ENCODE measurements at regions not wholly inside any gene's neighbourhood (a gene's known extent, or its start where the extent isn't known, plus 50 kb on each side); places are given as distances from the start of the nearest gene placed in this dataset.

DNA sequence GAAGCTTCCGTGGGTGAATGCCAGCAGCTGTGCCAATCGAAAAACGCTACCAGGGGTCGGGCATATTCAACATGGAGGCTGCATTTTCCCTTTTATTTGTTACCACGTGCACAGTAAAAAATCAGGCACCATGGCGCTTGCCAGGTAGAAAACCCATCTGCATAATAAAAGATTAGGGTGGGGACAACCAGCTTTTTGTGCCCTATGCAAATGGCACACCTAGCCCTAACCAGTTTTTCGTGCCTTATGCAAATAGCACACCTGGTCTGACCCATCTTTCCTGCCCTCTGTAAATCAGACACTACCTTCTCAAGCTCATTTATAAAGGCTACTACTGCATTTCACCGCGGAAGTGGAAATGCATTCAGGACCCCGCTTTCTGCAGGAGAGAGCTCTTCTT is 62.1 kb upstream of the FREM2 start:
- no peak overlapping the region for H3K4me3 ChIP-seq
- H3K9me3 ChIP-seq = no peaks in the 10 kb centered on the region
- no peaks in the 10 kb centered on the region for H3K4me1 ChIP-seq
- ATAC-seq (ENCODE audit: low FRiP score in 2 of 2) (no peak), DNase-seq (no peak)
- no peaks in the 10 kb centered on the region for H3K27me3 ChIP-seq
- no peak overlapping the region for H3K27ac ChIP-seq
- H3K36me3 ChIP-seq = no peaks in the 10 kb centered on the region
- 57 to 60% methylated on average over 10 of the region's 10 CpGs for WGBS, 2 donors
- TF ChIP-seq, protein P1, sequence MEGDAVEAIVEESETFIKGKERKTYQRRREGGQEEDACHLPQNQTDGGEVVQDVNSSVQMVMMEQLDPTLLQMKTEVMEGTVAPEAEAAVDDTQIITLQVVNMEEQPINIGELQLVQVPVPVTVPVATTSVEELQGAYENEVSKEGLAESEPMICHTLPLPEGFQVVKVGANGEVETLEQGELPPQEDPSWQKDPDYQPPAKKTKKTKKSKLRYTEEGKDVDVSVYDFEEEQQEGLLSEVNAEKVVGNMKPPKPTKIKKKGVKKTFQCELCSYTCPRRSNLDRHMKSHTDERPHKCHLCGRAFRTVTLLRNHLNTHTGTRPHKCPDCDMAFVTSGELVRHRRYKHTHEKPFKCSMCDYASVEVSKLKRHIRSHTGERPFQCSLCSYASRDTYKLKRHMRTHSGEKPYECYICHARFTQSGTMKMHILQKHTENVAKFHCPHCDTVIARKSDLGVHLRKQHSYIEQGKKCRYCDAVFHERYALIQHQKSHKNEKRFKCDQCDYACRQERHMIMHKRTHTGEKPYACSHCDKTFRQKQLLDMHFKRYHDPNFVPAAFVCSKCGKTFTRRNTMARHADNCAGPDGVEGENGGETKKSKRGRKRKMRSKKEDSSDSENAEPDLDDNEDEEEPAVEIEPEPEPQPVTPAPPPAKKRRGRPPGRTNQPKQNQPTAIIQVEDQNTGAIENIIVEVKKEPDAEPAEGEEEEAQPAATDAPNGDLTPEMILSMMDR (IDR thresholded peaks at IDR 0.05) = no peak
- TF ChIP-seq EP300 (IDR thresholded peaks at IDR 0.05) (no peak), POLR2A (IDR thresholded peaks at IDR 0.05) (no peak)

DNA sequence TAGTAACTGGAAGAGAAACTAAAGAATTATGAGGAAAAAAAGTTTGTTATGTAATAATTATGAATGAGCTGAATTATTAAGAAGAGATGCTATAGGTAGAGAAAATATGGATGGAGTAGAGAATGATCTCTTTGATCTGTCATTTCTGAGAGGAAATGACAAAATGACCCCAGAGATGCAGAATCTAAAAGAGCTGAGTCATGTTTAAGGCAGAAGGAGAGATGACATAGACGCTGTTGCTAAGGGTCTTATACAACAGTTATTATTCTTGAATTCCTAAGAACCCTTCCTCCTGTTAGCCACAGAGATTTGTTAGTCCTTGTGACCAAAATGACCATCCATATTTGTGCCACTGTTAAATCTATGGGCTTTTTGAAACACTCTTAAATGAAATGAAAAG is 58.3 kb upstream of the FREM2 start:
- DNase-seq = no peak
- no peak for TF ChIP-seq EP300 (IDR thresholded peaks at IDR 0.05)
- TF ChIP-seq POLR2A (IDR thresholded peaks at IDR 0.05) = no peak
- TF ChIP-seq, protein P1 (IDR thresholded peaks at IDR 0.05) = no peak
- no peak for ATAC-seq (ENCODE audit: low FRiP score in 2 of 2)
- no peaks in the 10 kb centered on the region for H3K27me3 ChIP-seq
- no peak overlapping the region for H3K4me3 ChIP-seq
- no peaks in the 10 kb centered on the region for H3K4me1 ChIP-seq
- 67 to 72% methylated on average over 1 of the region's 1 CpG for WGBS, 2 donors
- no peaks in the 10 kb centered on the region for H3K9me3 ChIP-seq
- H3K36me3 ChIP-seq = no peaks in the 10 kb centered on the region
- H3K27ac ChIP-seq = no peak overlapping the region

DNA sequence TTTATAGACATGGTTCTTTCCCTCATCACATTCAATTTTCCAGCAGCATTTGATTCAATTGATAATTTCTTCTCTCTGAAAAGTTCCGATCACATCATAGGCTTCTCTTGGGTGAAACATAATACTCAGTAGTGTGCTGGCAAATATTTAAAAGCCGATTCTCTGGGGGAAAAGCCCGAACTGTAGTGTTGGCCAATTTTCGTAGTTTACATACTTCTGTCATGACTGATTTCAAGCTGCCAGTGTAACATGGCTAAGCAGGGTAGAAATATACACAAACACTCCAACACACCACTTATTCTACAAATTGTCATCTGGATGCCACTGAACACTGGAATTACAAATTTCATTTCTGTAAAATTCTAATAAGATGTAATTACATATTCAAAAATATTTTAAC is 56.1 kb upstream of the FREM2 start:
- Histone ChIP-seq H3K9me3 (no peaks in the 10 kb centered on the region), H3K4me1 (no peaks in the 10 kb centered on the region), H3K4me3 (no peak overlapping the region), H3K27ac (no peak overlapping the region), H3K36me3 (no peaks in the 10 kb centered on the region), H3K27me3 (no peaks in the 10 kb centered on the region)
- 34 to 41% methylated on average over 4 of the region's 4 CpGs for WGBS, 2 donors
- DNase-seq = no peak
- no peak for TF ChIP-seq POLR2AphosphoS5 (IDR thresholded peaks at IDR 0.05)
- ATAC-seq (ENCODE audit: low FRiP score in 2 of 2) = no peak

DNA sequence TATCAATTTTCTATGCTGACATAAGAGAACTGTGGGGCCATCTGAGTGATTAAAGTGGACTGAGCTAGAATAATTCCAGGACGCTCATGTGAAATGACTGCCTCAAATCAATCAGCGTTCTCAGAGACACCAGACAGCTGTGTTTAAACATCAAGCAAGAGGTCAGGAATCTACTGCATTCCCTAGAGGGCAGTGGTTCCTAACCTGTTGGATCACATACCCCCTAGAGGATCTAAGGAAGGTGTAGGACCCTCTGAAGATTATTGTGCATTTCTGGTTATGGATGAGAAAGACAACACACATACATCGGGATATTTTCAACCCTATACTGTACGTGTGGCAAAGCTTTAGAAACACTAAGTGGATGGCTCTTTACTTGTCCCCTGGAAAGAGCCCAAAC is 51.8 kb upstream of the FREM2 start:
- Histone ChIP-seq H3K4me1 (no peaks in the 10 kb centered on the region), H3K27me3 (no peaks in the 10 kb centered on the region), H3K4me3 (no peak overlapping the region), H3K9me3 (no peaks in the 10 kb centered on the region), H3K36me3 (no peaks in the 10 kb centered on the region), H3K27ac (no peak overlapping the region)
- DNase-seq = no peak
- TF ChIP-seq EP300 (IDR thresholded peaks at IDR 0.05) (no peak), POLR2A (IDR thresholded peaks at IDR 0.05) (no peak), POLR2AphosphoS5 (IDR thresholded peaks at IDR 0.05) (no peak)
- TF ChIP-seq, protein P1 (IDR thresholded peaks at IDR 0.05) = no peak
- WGBS, 2 donors = 75 to 82% methylated on average over 4 of the region's 4 CpGs
- no peak for ATAC-seq (ENCODE audit: low FRiP score in 2 of 2)

DNA sequence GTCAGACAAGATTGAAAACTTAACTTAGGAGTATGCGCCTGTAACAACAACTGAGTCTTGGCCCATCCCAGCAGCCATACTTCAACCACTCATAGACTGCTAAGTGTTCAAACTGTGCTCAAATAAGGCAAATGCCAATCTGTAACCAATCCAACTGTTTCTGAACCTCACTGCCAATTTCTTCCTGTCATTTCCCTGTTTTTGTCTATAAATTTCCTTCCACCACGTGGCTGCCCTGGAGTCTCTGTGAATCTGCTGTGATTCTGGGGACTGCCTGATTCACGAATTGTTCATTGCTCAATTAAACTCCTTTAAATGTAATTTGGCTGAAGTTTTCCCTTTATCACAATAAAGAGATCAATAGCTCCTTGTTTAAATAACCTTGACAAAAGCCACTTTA is 50.8 kb upstream of the FREM2 start:
- TF ChIP-seq, protein P1 (IDR thresholded peaks at IDR 0.05) = no peak
- no peak for TF ChIP-seq EP300 (IDR thresholded peaks at IDR 0.05)
- no peaks in the 10 kb centered on the region for H3K9me3 ChIP-seq
- H3K36me3 ChIP-seq = no peaks in the 10 kb centered on the region
- H3K4me3 ChIP-seq = no peak overlapping the region
- DNase-seq (no peak), ATAC-seq (ENCODE audit: low FRiP score in 2 of 2) (no peak)
- H3K27me3 ChIP-seq = no peaks in the 10 kb centered on the region
- H3K4me1 ChIP-seq = no peaks in the 10 kb centered on the region
- H3K27ac ChIP-seq = no peak overlapping the region
- 48 to 50% methylated on average over 3 of the region's 3 CpGs for WGBS, 2 donors
